ENCODE measurements at regions not wholly inside any gene's neighbourhood (a gene's known extent, or its start where the extent isn't known, plus 50 kb on each side); places are given as distances from the start of the nearest gene placed in this dataset.

DNA sequence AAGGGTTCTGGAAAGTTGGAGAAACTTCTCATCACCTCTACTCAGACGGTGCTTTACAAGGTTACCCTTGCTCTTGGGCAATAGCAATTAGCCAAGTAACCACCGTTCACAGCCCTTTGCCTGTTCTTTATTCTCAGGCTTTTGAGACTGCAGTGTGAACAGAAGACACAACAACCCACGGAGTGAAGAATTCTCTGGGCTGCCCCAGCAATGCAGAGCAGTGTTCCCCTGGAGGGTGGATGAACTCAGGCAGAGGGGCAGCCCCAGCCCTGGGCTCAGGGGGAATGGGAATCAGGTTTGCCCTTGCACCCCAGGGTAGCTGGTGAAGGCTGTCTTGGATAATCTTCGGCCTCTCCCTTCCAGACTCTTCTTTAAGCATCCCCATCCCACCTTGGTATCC, 69.1 kb downstream of the MCFD2 start:
- no peaks in the 10 kb centered on the region for H4K20me1 ChIP-seq (ENCODE audit: control insufficient read depth, insufficient read depth, low read length, poor library complexity, severe bottlenecking)
- ChIA-PET CTCF (no interaction called here), POLR2A (no interaction called here)
- H3K79me2 ChIP-seq (ENCODE audit: control insufficient read depth, insufficient read depth, low read length), result no peaks in the 10 kb centered on the region
- Mint-ChIP-seq H3K27me3 (peaks cover 8% of the 10 kb centered on the region), H3K9me3 (ENCODE audit: insufficient read depth) (no peaks in the 10 kb centered on the region), H3K4me1 (peaks cover 18% of the 10 kb centered on the region), H3K4me3 (no peak overlapping the region), H3K27ac (no peak overlapping the region)
- H3K27ac ChIP-seq (ENCODE audit: low read length in 2 of 2), result no peak overlapping the region
- no peak overlapping the region for H3K4me3 ChIP-seq (ENCODE audit: control extremely low read depth in 1 of 5, extremely low read depth in 1 of 5, insufficient read depth in 1 of 5, low read depth in 2 of 5, low read length in 4 of 5)
- intact Hi-C loops (cut with micrococcal nuclease), result no loop called here
- H3K4me2 ChIP-seq (replicated peaks; ENCODE audit: low read depth, low read length, poor library complexity, severe bottlenecking), result no peak overlapping the region
- DNase-seq (no peak), ATAC-seq (ENCODE audit: low read depth) (no peak)
- no peak overlapping the region for H3K9ac ChIP-seq (ENCODE audit: low read length)
- H3K9me3 ChIP-seq (ENCODE audit: control extremely low read depth in 1 of 3, control insufficient read depth in 2 of 3, insufficient read depth in 1 of 3, low read length in 2 of 3), result no peaks in the 10 kb centered on the region
- TF ChIP-seq EZH2 (IDR thresholded peaks at IDR 0.05; ENCODE audit: borderline replicate concordance, insufficient read depth, low read depth, low read length, poor library complexity, severe bottlenecking), result no peak
- TF ChIP-seq, protein P1, sequence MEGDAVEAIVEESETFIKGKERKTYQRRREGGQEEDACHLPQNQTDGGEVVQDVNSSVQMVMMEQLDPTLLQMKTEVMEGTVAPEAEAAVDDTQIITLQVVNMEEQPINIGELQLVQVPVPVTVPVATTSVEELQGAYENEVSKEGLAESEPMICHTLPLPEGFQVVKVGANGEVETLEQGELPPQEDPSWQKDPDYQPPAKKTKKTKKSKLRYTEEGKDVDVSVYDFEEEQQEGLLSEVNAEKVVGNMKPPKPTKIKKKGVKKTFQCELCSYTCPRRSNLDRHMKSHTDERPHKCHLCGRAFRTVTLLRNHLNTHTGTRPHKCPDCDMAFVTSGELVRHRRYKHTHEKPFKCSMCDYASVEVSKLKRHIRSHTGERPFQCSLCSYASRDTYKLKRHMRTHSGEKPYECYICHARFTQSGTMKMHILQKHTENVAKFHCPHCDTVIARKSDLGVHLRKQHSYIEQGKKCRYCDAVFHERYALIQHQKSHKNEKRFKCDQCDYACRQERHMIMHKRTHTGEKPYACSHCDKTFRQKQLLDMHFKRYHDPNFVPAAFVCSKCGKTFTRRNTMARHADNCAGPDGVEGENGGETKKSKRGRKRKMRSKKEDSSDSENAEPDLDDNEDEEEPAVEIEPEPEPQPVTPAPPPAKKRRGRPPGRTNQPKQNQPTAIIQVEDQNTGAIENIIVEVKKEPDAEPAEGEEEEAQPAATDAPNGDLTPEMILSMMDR (IDR thresholded peaks at IDR 0.05), result no peak
- 88% methylated on average over 3 of the region's 4 CpGs for WGBS (ENCODE audit: insufficient coverage)
- peaks cover 14% of the 10 kb centered on the region in 2 donors for H3K4me1 ChIP-seq (ENCODE audit: control insufficient read depth in 2 of 2, insufficient read depth in 2 of 2, low read length in 2 of 2)
- H2AFZ ChIP-seq (ENCODE audit: insufficient read depth, low read depth, low read length, poor library complexity, severe bottlenecking), result no peak overlapping the region
- H3K36me3 ChIP-seq (replicated peaks in 1 of 2; ENCODE audit: control extremely low read depth in 1 of 2, control insufficient read depth in 1 of 2, extremely low read depth in 1 of 2, insufficient read depth in 2 of 2, low read length in 1 of 2), result no peaks in the 10 kb centered on the region
- peaks cover 0 to 7% (median 3%) of the 10 kb centered on the region in 4 experiments for H3K27me3 ChIP-seq (replicated peaks in 1 of 4; ENCODE audit: control extremely low read depth in 1 of 4, control insufficient read depth in 3 of 4, insufficient read depth in 4 of 4, low read length in 3 of 4)

DNA sequence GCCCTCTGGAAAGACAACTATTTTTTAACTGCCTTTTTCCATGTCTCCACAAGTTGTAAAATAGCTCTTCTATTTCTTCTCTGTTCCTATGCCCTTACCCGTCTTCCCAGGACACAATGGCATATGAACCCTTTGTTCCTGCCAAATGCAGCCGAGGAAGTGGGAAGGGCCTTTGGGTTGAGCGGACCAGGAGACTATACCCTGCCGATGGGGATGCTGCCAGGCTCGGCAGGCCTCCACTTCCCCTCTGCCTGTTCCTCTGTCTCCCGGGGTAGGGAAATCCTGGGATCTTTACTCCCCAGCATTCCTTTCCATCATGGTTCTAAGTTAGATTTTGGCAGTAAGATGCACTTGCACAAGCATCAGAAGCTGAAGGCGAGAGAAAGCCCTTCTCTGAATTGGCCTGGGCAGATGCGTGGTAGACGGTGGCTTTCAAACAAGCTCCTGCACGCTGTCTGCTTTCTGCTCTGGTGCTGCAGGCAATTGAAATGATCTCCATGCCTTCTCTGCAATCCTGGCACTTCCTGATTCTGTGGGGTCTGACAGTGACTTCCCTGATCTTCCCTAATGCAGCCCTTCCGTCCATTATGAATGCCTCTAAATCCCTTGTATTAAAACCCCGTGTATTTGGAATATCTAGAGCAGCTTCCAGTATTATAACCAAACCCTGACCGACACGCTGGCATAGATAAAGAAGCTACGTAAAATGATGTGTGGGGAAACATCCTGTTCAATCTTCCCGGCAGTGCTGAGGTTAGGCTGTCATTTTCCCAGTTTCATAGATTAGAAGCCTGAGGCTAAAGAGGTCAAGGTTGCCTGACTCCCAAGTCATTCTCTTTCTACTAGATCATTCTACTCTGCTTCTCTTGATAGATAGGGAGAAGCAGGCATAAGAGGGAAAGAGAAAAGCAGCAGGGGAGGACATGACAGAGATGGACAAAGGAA, 69.8 kb downstream of the MCFD2 start:
- no peak overlapping the region for H3K4me3 ChIP-seq (ENCODE audit: control extremely low read depth in 1 of 5, extremely low read depth in 1 of 5, insufficient read depth in 1 of 5, low read depth in 2 of 5, low read length in 4 of 5)
- H3K79me2 ChIP-seq (ENCODE audit: control insufficient read depth, insufficient read depth, low read length), result no peaks in the 10 kb centered on the region
- H3K27ac ChIP-seq (ENCODE audit: low read length in 2 of 2), result no peak overlapping the region
- peaks cover 16% of the 10 kb centered on the region in 2 donors for H3K4me1 ChIP-seq (ENCODE audit: control insufficient read depth in 2 of 2, insufficient read depth in 2 of 2, low read length in 2 of 2)
- H3K4me1 Mint-ChIP-seq, result peaks cover 20% of the 10 kb centered on the region
- H2AFZ ChIP-seq (ENCODE audit: insufficient read depth, low read depth, low read length, poor library complexity, severe bottlenecking), result no peak overlapping the region
- DNase-seq (no peak), ATAC-seq (ENCODE audit: low read depth) (no peak)
- H3K27ac Mint-ChIP-seq, result no peak overlapping the region
- H3K4me3 Mint-ChIP-seq, result no peak overlapping the region
- TF ChIP-seq, protein P1 (IDR thresholded peaks at IDR 0.05), result no peak
- no peak for TF ChIP-seq EZH2 (IDR thresholded peaks at IDR 0.05; ENCODE audit: borderline replicate concordance, insufficient read depth, low read depth, low read length, poor library complexity, severe bottlenecking)
- H3K9me3 ChIP-seq (ENCODE audit: control extremely low read depth in 1 of 3, control insufficient read depth in 2 of 3, insufficient read depth in 1 of 3, low read length in 2 of 3), result no peaks in the 10 kb centered on the region
- H4K20me1 ChIP-seq (ENCODE audit: control insufficient read depth, insufficient read depth, low read length, poor library complexity, severe bottlenecking), result no peaks in the 10 kb centered on the region
- 98% methylated on average over 11 of the region's 16 CpGs for WGBS (ENCODE audit: insufficient coverage)
- CTCF ChIA-PET, result interaction anchor here (0.7 kb wide), 1 partner anchor 14 kb away, joined by 3 read pairs; no protein-coding TSS in a partner anchor
- H3K27me3 Mint-ChIP-seq, result peaks cover 8% of the 10 kb centered on the region
- H3K9me3 Mint-ChIP-seq (ENCODE audit: insufficient read depth), result no peaks in the 10 kb centered on the region
- peaks cover 0 to 7% (median 3%) of the 10 kb centered on the region in 4 experiments for H3K27me3 ChIP-seq (replicated peaks in 1 of 4; ENCODE audit: control extremely low read depth in 1 of 4, control insufficient read depth in 3 of 4, insufficient read depth in 4 of 4, low read length in 3 of 4)
- no peaks in the 10 kb centered on the region for H3K36me3 ChIP-seq (replicated peaks in 1 of 2; ENCODE audit: control extremely low read depth in 1 of 2, control insufficient read depth in 1 of 2, extremely low read depth in 1 of 2, insufficient read depth in 2 of 2, low read length in 1 of 2)
- POLR2A ChIA-PET, result no interaction called here
- H3K4me2 ChIP-seq (replicated peaks; ENCODE audit: low read depth, low read length, poor library complexity, severe bottlenecking), result no peak overlapping the region
- H3K9ac ChIP-seq (ENCODE audit: low read length), result no peak overlapping the region
- intact Hi-C loops (cut with micrococcal nuclease), result no loop called here
